A673 (cell line): ENCODE measurements at regions not wholly inside any gene's neighbourhood (a gene's known extent, or its start where the extent isn't known, plus 50 kb on each side); places are given as distances from the start of the nearest gene placed in this dataset.

Experiments used
- EZH2 ChIP-seq: fragments of 200-600 bp; sonication (generic); IDR thresholded peaks from 2 replicates; pipeline ENCODE4 v1.6.1; 2017; ENCODE audit warnings: borderline replicate concordance, low read depth, mild to moderate bottlenecking, mixed read lengths, antibody characterized with exemption, low read length; ENCODE audit not compliant: poor library complexity, severe bottlenecking
- TF ChIP-seq, protein P1 (sequence below): fragments of 300-800, 200-600 bp; sonication (generic); conservative IDR thresholded peaks from 2 replicates; pipeline ENCODE4 v1.5.1; 2017; ENCODE audit warnings: low read depth, mild to moderate bottlenecking, antibody characterized with exemption, low read length, moderate library complexity, mixed read lengths

DNA sequence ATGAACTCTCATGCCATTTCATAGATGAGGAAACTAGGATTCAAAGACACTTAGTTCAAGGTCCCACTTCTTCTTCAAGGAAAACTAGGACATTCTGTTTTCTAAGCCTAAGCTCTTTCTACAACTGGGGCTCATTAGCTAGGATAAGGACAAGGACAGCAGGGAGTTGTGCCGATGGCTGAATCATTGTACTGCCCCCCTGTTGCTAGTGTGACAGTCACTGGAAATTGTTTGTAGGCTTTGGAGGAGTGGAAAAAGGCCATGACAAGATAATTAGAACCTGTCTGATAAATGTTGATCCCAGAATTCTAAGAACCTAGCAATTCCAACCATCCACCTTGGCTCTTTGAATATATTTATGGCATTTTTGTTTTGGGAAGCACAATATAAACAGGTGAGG is 445.7 kb downstream of the CDH8 start:
- TF ChIP-seq, protein P1, sequence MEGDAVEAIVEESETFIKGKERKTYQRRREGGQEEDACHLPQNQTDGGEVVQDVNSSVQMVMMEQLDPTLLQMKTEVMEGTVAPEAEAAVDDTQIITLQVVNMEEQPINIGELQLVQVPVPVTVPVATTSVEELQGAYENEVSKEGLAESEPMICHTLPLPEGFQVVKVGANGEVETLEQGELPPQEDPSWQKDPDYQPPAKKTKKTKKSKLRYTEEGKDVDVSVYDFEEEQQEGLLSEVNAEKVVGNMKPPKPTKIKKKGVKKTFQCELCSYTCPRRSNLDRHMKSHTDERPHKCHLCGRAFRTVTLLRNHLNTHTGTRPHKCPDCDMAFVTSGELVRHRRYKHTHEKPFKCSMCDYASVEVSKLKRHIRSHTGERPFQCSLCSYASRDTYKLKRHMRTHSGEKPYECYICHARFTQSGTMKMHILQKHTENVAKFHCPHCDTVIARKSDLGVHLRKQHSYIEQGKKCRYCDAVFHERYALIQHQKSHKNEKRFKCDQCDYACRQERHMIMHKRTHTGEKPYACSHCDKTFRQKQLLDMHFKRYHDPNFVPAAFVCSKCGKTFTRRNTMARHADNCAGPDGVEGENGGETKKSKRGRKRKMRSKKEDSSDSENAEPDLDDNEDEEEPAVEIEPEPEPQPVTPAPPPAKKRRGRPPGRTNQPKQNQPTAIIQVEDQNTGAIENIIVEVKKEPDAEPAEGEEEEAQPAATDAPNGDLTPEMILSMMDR = no peak
- TF ChIP-seq EZH2 = no peak
